ENCODE measurements at regions not wholly inside any gene's neighbourhood (a gene's known extent, or its start where the extent isn't known, plus 50 kb on each side); places are given as distances from the start of the nearest gene placed in this dataset.
A peak's percentile ranks its signal among the peaks of the same experiment; 100 is the strongest.

DNA sequence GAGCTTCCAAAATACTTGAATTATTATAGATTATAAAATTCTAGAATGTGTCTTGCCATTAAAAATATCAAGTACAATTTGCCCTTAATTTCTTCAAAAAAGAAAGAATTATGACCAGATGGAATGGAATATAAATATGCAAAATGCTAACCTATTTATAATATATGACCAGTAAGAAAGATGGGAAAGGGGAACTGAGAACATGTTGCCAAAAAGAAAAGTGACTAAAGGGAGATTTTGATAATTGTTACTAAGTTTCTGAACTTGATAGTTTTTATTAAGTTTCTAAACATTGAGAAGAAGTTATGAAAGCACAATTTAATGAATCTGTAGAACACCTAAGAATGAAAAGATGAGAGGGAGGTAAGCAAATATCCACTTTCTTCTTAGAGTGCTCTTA, 188.4 kb upstream of the NR4A3 start:
- Mint-ChIP-seq H3K27me3 (no peaks in the 10 kb centered on the region), H3K4me3 (no peak overlapping the region), H3K4me1 (ENCODE audit: low read depth) (no peaks in the 10 kb centered on the region), H3K36me3 (ENCODE audit: low read depth) (no peaks in the 10 kb centered on the region), H3K9me3 (no peaks in the 10 kb centered on the region), H3K27ac (no peak overlapping the region)
- H3K9me3 ChIP-seq (ENCODE audit: control insufficient read depth in 1 of 2, insufficient read depth in 1 of 2, low read length in 2 of 2): no peaks in the 10 kb centered on the region
- no peaks in the 10 kb centered on the region for H3K36me3 ChIP-seq (ENCODE audit: insufficient read depth, low read length)
- ChIA-PET CTCF (no interaction called here), POLR2A (no interaction called here)
- H3K27me3 ChIP-seq (ENCODE audit: control insufficient read depth in 1 of 2, insufficient read depth in 2 of 2, low read length in 2 of 2): no peaks in the 10 kb centered on the region
- intact Hi-C loops (cut with DNase I, micrococcal nuclease): no loop called here
- ATAC-seq (ENCODE audit: poor library complexity): no peak
- TF ChIP-seq, protein P1, sequence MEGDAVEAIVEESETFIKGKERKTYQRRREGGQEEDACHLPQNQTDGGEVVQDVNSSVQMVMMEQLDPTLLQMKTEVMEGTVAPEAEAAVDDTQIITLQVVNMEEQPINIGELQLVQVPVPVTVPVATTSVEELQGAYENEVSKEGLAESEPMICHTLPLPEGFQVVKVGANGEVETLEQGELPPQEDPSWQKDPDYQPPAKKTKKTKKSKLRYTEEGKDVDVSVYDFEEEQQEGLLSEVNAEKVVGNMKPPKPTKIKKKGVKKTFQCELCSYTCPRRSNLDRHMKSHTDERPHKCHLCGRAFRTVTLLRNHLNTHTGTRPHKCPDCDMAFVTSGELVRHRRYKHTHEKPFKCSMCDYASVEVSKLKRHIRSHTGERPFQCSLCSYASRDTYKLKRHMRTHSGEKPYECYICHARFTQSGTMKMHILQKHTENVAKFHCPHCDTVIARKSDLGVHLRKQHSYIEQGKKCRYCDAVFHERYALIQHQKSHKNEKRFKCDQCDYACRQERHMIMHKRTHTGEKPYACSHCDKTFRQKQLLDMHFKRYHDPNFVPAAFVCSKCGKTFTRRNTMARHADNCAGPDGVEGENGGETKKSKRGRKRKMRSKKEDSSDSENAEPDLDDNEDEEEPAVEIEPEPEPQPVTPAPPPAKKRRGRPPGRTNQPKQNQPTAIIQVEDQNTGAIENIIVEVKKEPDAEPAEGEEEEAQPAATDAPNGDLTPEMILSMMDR (IDR thresholded peaks at IDR 0.05): no peak
- H3K4me1 ChIP-seq (ENCODE audit: insufficient read depth, low read length): no peaks in the 10 kb centered on the region
- H3K27ac ChIP-seq (ENCODE audit: low read depth in 1 of 2, low read length in 2 of 2): no peak overlapping the region
- peak in 1 of 14 experiments; percentile 13 for DNase-seq
- no peak overlapping the region for H3K4me3 ChIP-seq (ENCODE audit: low read length)

DNA sequence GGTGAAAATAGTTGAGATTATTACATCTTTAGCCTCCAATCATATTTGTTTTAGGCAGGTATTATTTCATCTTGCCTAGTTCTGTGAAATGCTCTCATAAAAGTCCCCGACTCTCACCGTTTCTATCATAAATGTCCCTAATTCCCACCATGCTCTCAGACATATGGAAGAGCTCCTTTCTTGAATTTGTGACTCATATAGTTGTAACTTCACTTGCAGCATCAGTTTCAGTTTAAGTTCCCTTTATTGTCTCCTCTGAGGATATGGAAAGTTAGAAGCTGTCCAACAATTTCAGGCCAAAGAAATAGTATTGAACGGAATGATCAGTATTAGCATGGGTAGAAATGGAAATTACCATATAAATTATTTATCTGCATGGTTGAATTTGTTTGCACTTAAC, 187.5 kb upstream of the NR4A3 start:
- POLR2A ChIA-PET: no interaction called here
- Histone ChIP-seq H3K4me3 (ENCODE audit: low read length) (no peak overlapping the region), H3K27me3 (ENCODE audit: control insufficient read depth in 1 of 2, insufficient read depth in 2 of 2, low read length in 2 of 2) (no peaks in the 10 kb centered on the region), H3K27ac (ENCODE audit: low read depth in 1 of 2, low read length in 2 of 2) (no peak overlapping the region), H3K9me3 (ENCODE audit: control insufficient read depth in 1 of 2, insufficient read depth in 1 of 2, low read length in 2 of 2) (no peaks in the 10 kb centered on the region), H3K4me1 (ENCODE audit: insufficient read depth, low read length) (no peaks in the 10 kb centered on the region), H3K36me3 (ENCODE audit: insufficient read depth, low read length) (no peaks in the 10 kb centered on the region)
- Mint-ChIP-seq H3K27ac (no peak overlapping the region), H3K9me3 (no peaks in the 10 kb centered on the region), H3K4me3 (no peak overlapping the region), H3K36me3 (ENCODE audit: low read depth) (no peaks in the 10 kb centered on the region), H3K27me3 (peaks cover 7% of the 10 kb centered on the region), H3K4me1 (ENCODE audit: low read depth) (no peaks in the 10 kb centered on the region)
- TF ChIP-seq, protein P1 (IDR thresholded peaks at IDR 0.05): no peak
- ATAC-seq (ENCODE audit: poor library complexity) (no peak), DNase-seq (peak in 2 of 14 experiments; percentile 25 to 27)
- intact Hi-C loops (cut with DNase I, micrococcal nuclease): no loop called here
- CTCF ChIA-PET: no interaction called here

DNA sequence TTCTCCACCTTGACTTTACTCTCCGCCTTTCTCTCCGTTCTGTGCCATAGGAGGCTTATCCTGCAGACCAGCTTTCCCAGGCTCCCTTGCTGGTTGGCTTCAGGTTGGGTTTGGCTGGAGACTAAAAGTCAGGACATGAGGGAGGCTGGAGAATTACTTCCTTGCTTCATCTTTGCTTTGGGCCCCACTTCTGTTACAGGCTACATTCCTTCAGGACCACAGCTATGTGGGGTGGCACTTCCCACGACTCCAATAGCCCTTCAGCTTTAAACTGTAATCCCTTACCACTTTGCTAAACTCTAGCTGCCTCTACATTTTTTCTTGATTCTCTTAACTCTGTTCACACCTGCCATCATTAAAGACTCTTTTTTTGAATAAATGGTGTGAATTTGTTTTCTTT, 186.7 kb upstream of the NR4A3 start:
- intact Hi-C loops (cut with DNase I, micrococcal nuclease): no loop called here
- DNase-seq (no peak), ATAC-seq (ENCODE audit: poor library complexity) (no peak)
- H3K4me3 ChIP-seq (ENCODE audit: low read length): no peak overlapping the region
- H3K4me3 Mint-ChIP-seq: no peak overlapping the region
- no peak overlapping the region for H3K27ac ChIP-seq (ENCODE audit: low read depth in 1 of 2, low read length in 2 of 2)
- no peaks in the 10 kb centered on the region for H3K9me3 ChIP-seq (ENCODE audit: control insufficient read depth in 1 of 2, insufficient read depth in 1 of 2, low read length in 2 of 2)
- H3K9me3 Mint-ChIP-seq: no peaks in the 10 kb centered on the region
- ChIA-PET POLR2A (no interaction called here), CTCF (no interaction called here)
- H3K27me3 ChIP-seq (ENCODE audit: control insufficient read depth in 1 of 2, insufficient read depth in 2 of 2, low read length in 2 of 2): no peaks in the 10 kb centered on the region
- TF ChIP-seq, protein P1 (IDR thresholded peaks at IDR 0.05): no peak
- H3K27me3 Mint-ChIP-seq: peaks cover 7% of the 10 kb centered on the region
- H3K27ac Mint-ChIP-seq: no peak overlapping the region
- H3K36me3 Mint-ChIP-seq (ENCODE audit: low read depth): no peaks in the 10 kb centered on the region
- no peaks in the 10 kb centered on the region for H3K4me1 ChIP-seq (ENCODE audit: insufficient read depth, low read length)
- H3K36me3 ChIP-seq (ENCODE audit: insufficient read depth, low read length): no peaks in the 10 kb centered on the region
- H3K4me1 Mint-ChIP-seq (ENCODE audit: low read depth): no peaks in the 10 kb centered on the region

Data from CD4-positive, alpha-beta T cell (primary cell).